Motor neuron (in vitro differentiated cells): ENCODE measurements at regions not wholly inside any gene's neighbourhood (a gene's known extent, or its start where the extent isn't known, plus 50 kb on each side); places are given as distances from the start of the nearest gene placed in this dataset.

Experiments
- ATAC-seq, 8 experiments: fragments of 200-7000 bp; cut with Tn5 transposase; replicated peaks in 6 of 8; 2 replicates each; pipeline ENCODE4 v1.8.0; 2021; ENCODE audit warnings: mild to moderate bottlenecking in 8 of 8, moderate library complexity in 8 of 8
- H3K27ac ChIP-seq, 2 donors: fragments of 250-450 bp; sonication (Bioruptor Pico); 2 replicates each; pipeline ENCODE4 v1.9.0; 2021; ENCODE audit warnings: antibody characterized with exemption in 2 of 2, mild to moderate bottlenecking in 2 of 2, moderate library complexity in 1 of 2
- H3K4me1 ChIP-seq, 2 donors: fragments of 250-450 bp; sonication (Bioruptor Pico); replicated peaks in 1 of 2; 2 replicates each; pipeline ENCODE4 v1.6.1; 2021; ENCODE audit warnings: antibody characterized with exemption in 2 of 2, mild to moderate bottlenecking in 2 of 2, moderate library complexity in 1 of 2
- H3K4me3 ChIP-seq, 5 donors: fragments of 250-450 bp; sonication (Bioruptor Pico); 2 replicates each; pipeline ENCODE4 v1.9.0; 2021; ENCODE audit warnings: antibody characterized with exemption in 5 of 5, mild to moderate bottlenecking in 5 of 5, moderate library complexity in 4 of 5
- WGBS, 10 experiments: fragments of 450-650 bp; shearing (Covaris generic); methylation state at CpG; one replicate each; pipeline ENCODE4 v1.0.0; 2022; 5-methylcytosine and 5-hydroxymethylcytosine counted together
- in situ Hi-C, 9 experiments: fragments of 400-800 bp; cut with MboI; loops; one replicate each; pipeline ENCODE4 v1.15.0; 2021; ENCODE audit warnings: low sequenced_read_pairs in 9 of 9, low pct_unique_long_range_greater_than_20kb in 2 of 9; ENCODE audit not compliant: unreplicated experiment in 9 of 9

DNA sequence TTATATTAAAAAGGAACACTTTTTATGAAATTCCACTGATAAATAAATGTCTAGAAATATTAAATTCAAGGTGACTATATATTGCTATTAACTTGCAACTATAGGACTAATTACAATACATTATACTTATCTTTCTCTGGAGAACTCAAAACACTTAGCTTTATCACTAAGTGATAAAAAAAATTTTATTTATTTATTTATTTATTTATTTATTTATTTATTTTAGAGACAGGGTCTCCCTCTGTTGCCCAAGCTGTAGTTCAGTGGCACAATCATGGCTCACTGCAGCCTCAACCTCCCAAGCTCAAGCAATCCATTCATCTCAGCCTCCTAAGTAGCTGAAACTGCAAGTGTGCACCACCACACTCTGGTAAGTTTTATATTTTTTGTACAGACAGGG, 451.1 kb downstream of the DSC3 start:
- no peak overlapping the region for H3K27ac ChIP-seq
- no peak overlapping the region for H3K4me3 ChIP-seq
- in situ Hi-C loops = no loop called here
- peaks cover 0 to 7% of the 10 kb centered on the region in 2 donors for H3K4me1 ChIP-seq
- no peak for ATAC-seq

DNA sequence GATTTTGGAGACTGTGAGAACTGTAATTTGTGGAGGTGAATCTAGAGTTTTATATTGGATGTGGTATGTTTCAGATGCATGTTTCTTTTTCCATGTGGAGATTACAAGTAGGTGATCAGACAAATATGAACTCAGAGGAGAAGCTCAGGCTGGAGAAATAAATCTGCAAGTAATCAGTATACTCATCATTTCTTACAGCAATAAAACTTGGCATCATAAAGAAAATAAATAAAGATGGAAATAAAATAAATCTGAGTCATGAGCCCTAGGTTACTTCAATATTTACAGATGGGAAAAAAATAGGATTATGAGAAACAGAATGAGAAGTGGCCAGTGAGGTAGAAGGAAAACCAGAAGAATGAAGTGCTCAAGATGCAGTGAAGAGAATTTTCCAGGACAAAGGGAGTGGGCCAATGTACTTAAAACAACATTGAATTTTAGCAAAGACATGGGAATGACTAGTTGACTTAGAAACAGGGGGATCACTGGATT, 453.8 kb downstream of the DSC3 start:
- in situ Hi-C loops = no loop called here
- no peak overlapping the region for H3K4me3 ChIP-seq
- no peak overlapping the region for H3K27ac ChIP-seq
- no peaks in the 10 kb centered on the region for H3K4me1 ChIP-seq
- ATAC-seq = no peak

DNA sequence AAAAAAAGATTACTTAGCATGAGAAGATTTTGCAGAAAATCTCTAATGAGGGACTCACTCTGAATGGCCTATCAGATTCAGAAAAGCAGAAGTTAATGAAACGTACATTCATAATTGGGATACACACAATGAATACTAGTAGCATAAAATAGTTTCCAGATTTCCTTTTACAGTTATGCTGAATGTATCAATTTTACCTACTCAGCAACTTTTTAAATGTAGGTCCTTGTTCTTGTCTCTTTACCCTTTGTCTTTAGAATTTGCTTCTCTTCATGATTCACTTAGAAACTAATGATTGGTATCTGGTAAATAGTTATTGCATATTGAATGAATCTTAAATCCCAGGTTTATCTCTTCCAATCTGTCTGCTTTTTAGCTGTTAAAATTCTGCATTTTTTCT, 458.8 kb downstream of the DSC3 start:
- H3K4me1 ChIP-seq = no peaks in the 10 kb centered on the region
- in situ Hi-C loops = no loop called here
- ATAC-seq = no peak
- no peak overlapping the region for H3K4me3 ChIP-seq
- no peak overlapping the region for H3K27ac ChIP-seq
- 0 to 100% (median 75%) methylated on average over 1 of the region's 1 CpG; no CpG with 5 or more reads in 2 of the 10 experiments for WGBS, 10 experiments

DNA sequence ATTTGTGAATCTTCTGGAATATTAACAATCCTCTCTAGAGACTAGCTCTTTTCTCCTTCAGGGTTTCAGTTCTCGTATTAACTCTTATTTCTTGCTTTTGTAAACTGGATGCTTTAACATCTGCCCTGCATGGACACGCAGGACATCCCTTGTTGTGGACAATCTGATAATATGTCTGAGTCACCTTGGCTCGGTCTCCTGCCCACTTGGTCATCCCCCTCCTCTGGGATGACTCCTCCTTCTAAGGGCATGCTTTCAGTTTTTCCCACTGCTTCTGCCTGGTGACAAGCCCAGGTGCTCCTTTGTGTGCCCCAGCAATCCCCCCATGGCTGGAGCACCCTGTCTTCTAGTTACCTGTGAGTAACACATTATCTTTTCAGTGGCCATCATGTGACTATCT, 460.5 kb downstream of the DSC3 start:
- in situ Hi-C loops = no loop called here
- H3K4me1 ChIP-seq = no peaks in the 10 kb centered on the region
- WGBS, 10 experiments = 0 to 93% (median 33%) methylated on average over 1 to 3 of the region's 3 CpGs; no CpG with 5 or more reads in 3 of the 10 experiments
- H3K4me3 ChIP-seq = no peak overlapping the region
- ATAC-seq = no peak
- H3K27ac ChIP-seq = no peak overlapping the region

DNA sequence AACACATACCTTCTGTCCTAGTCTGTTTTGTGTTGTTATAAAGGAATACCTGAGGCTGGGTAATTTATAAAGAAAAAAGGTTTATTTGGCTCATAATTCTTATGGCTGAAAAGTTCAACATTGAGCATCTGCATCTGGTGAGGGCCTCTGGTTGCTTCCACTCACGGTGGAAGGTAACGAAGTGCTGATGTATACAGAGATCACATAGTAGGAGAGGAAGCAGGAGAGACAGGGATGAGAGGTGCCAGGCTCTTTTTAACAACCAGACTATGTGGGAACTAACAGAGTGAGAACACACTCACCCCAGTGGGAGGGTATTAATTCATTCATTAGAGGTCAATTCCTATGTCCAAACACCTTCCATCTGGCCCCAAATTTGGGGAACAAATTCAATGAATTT, 463.8 kb downstream of the DSC3 start:
- Histone ChIP-seq H3K4me3 (no peak overlapping the region), H3K27ac (no peak overlapping the region), H3K4me1 (no peaks in the 10 kb centered on the region)
- 0 to 94% (median 89%) methylated on average over 1 to 2 of the region's 2 CpGs; no CpG with 5 or more reads in 5 of the 10 experiments for WGBS, 10 experiments
- ATAC-seq = no peak
- in situ Hi-C loops = no loop called here

DNA sequence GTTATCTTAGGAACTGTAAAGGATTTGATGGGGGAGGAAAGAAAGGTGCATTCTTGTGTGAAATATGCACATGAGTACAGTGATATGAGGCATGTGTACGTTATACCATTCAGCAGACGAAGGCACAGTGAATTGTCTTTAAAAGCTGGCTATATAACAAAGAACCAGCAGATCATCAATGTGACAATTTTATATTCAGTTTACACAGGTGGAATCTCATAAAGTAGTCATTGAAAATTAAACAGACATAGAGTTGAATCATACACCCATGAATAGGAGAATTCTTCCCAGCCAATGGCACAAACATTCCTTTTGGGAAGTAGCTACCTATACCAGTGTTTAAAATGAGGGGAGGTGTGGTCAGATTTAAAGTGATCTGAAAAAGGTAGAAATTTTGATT, 470.3 kb downstream of the DSC3 start:
- WGBS, 10 experiments = 0 to 100% (median 50%) methylated on average over 1 to 2 of the region's 2 CpGs; no CpG with 5 or more reads in 4 of the 10 experiments
- Histone ChIP-seq H3K4me1 (peaks cover 0 to 5% of the 10 kb centered on the region in 2 donors), H3K27ac (no peak overlapping the region), H3K4me3 (no peak overlapping the region)
- ATAC-seq = no peak
- in situ Hi-C loops = no loop called here

DNA sequence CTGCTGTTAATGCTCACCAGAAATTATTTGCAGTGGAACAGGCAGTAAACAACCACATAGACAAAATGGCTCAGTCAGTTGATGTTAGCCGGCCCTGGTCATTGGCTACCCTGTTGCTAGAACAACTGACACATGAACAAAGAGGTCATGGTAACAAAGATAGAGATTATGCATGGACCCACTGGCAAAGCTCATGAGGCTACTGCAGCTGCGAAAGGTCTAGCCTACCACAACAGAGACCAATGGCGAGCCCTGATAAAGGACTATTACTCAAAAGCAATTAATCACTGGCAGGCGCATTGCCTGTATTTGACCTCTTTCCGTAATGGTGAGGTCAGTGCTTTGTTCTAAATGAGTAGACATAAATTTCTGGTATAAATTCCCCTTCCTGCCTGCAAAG, 474.2 kb downstream of the DSC3 start:
- no peak overlapping the region for H3K27ac ChIP-seq
- peaks cover 0 to 5% of the 10 kb centered on the region in 2 donors for H3K4me1 ChIP-seq
- in situ Hi-C loops = no loop called here
- WGBS, 10 experiments = 0 to 81% (median 61%) methylated on average over 1 to 4 of the region's 5 CpGs; no CpG with 5 or more reads in 1 of the 10 experiments
- peak in 5 of 8 experiments; percentile 39 to 79 (median 45) for ATAC-seq
- no peak overlapping the region for H3K4me3 ChIP-seq

DNA sequence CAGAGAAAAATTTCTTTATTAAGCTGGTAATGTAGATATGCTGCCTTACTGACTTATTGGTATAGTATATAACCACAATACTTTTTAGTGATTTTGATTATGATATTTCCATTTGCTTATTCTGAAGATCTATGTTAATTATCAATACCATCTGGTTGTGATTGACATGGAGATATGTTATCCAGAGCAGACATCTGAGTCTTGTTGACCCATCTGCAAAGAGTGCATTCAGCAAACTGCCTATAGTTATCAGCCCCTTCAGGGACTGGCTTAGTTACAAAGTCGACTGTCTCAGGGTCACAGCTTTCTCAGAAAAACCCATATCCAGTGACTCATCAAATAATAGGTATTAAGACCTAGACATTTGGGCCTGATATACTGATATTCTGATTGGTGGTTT, 475.7 kb downstream of the DSC3 start:
- Histone ChIP-seq H3K4me1 (peaks cover 0 to 5% of the 10 kb centered on the region in 2 donors), H3K27ac (no peak overlapping the region), H3K4me3 (no peak overlapping the region)
- no peak for ATAC-seq
- WGBS, 10 experiments = 0 to 83% (median 36%) methylated on average over 1 of the region's 1 CpG; no CpG with 5 or more reads in 4 of the 10 experiments
- in situ Hi-C loops = no loop called here

DNA sequence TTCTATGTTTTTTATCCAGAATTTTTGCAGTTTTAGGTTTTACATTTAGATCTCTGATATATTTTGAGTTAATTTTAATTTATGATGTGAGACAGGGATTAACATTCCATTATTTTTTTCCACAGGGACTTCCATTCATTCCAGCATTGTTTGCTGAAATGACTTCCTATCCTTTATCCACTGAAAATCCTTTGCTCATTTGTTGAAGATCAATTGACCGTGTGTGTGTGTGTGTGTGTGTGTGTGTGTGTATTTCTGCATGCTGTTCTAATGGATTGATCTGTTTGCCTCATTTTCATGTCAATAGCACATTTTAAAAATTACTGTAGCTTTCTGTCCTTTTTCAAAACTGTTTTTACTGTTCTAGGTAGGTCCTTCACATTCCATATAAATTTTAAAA, 480.3 kb downstream of the DSC3 start:
- Histone ChIP-seq H3K4me1 (no peaks in the 10 kb centered on the region), H3K27ac (no peak overlapping the region), H3K4me3 (no peak overlapping the region)
- in situ Hi-C loops = no loop called here
- ATAC-seq = no peak
- WGBS, 10 experiments = 0 to 58% (median 19%) methylated on average over 1 of the region's 1 CpG; no CpG with 5 or more reads in 4 of the 10 experiments

DNA sequence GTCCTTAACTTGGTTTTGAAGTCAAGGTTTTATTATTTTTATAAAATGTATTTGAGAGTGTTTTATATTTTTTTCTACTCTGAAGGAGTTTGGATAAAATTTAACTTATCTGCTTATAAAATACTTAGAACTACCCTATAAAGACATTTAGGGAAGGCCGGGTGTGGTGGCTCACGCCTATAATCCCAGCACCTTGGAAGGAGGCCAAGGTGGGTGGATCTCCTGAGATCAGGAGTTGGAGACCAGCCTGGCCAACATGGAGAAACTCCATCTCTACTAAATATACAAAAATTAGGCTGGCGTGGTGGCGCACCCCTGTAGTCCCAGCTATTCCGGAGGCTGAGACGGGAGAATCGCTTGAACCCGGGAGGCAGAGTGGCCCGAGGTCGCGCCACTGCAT, 486.4 kb downstream of the DSC3 start:
- Histone ChIP-seq H3K4me1 (peaks cover 0 to 9% of the 10 kb centered on the region in 2 donors), H3K27ac (no peak overlapping the region), H3K4me3 (no peak overlapping the region)
- in situ Hi-C loops = no loop called here
- no peak for ATAC-seq
- 19 to 100% (median 86%) methylated on average over 1 to 11 of the region's 11 CpGs; no CpG with 5 or more reads in 2 of the 10 experiments for WGBS, 10 experiments

DNA sequence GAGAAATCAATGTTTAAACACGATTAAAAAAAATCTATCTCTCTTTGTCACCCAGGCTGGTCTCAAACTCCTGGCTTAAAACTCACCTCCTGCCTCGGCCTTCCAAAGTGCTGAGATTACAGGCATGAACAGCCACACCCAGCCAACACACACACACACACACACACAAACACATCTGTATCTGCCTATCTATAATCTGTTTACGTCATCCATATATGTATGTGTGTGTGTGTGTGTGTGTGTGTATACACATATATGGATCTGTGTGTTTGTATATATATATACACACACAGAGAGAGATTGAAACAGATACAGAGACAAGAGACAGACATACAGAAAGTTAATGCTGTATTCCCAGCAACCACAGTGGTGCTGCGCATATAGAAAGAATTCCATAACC, 497.1 kb downstream of the DSC3 start:
- in situ Hi-C loops = no loop called here
- WGBS, 10 experiments = 20 to 100% (median 90%) methylated on average over 1 to 2 of the region's 4 CpGs; no CpG with 5 or more reads in 5 of the 10 experiments
- no peak for ATAC-seq
- H3K4me3 ChIP-seq = no peak overlapping the region
- H3K4me1 ChIP-seq = no peaks in the 10 kb centered on the region
- H3K27ac ChIP-seq = no peak overlapping the region

DNA sequence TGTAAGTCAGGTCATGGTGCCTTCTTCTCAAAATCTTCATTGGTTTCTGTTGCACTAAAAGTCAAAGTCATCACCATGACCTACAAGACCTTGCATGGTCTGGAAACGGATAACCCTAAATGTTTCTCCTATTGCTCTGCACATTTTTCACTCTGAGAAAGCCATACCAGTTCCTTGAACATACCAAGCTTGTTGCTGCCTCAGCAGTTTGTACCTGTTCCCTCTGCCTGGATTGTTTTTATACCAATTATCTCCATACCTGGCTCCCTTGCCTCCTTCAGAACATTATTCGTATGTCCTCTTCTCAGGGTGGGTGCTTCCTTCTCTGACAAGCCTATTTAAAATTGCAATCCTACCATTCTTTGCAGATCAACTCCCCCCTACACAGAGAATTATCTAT, 498.4 kb downstream of the DSC3 start:
- Histone ChIP-seq H3K4me1 (no peaks in the 10 kb centered on the region), H3K27ac (no peak overlapping the region), H3K4me3 (no peak overlapping the region)
- in situ Hi-C loops = no loop called here
- no peak for ATAC-seq
- WGBS, 10 experiments = 0 to 100% (median 36%) methylated on average over 1 to 2 of the region's 2 CpGs; no CpG with 5 or more reads in 2 of the 10 experiments

DNA sequence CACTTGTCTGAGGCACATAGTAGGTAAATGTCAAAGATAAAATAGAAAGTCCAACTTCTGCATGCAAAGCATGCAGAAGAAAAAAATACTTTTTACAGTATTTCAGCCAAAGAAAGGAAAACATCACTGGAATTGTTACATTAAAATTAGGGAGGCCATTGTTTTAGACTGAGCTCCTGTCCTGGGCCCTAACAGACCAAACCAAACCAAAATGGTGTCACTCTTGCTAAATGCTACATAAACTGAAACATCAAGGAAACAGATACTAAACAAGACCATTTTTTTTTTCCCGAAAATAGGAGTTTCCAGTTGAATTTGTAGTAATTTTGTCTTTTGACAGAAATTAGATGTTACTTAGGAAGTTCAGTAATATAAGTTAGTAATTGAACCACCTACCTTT, 508.8 kb downstream of the DSC3 start:
- whole genome bisulfite sequencing, 10 experiments = 0 to 93% (median 48%) methylated on average over 1 of the region's 1 CpG; no CpG with 5 or more reads in 2 of the 10 experiments
- no peaks in the 10 kb centered on the region for H3K4me1 ChIP-seq
- H3K27ac ChIP-seq = no peak overlapping the region
- no peak for ATAC-seq
- no peak overlapping the region for H3K4me3 ChIP-seq
- in situ Hi-C loops = no loop called here

DNA sequence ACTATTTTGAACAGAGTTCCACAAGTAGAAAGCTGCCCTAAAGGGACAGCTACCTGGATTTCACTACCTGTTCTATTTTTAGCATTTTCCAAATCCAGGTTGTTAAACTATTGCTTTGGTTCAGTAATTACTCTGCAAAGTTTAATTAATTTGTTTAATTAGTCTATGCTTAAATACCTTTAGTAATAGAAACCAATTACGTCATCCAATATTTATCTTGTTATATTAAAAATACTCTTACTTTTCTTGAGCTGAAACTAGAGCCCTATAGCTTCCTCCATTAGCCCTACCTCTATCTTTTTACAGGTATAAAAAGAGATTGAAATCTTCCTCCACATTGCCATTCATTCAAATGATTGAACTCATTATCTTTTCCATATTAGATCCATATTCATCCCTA, 514.6 kb downstream of the DSC3 start:
- Histone ChIP-seq H3K27ac (no peak overlapping the region), H3K4me3 (no peak overlapping the region), H3K4me1 (peaks cover 3 to 6% of the 10 kb centered on the region in 2 donors)
- ATAC-seq = no peak
- WGBS, 10 experiments = 0 to 100% (median 80%) methylated on average over 1 of the region's 1 CpG; no CpG with 5 or more reads in 1 of the 10 experiments
- in situ Hi-C loops = no loop called here
